Gastrocnemius medialis (tissue), 4 donors: ENCODE measurements at regions not wholly inside any gene's neighbourhood (a gene's known extent, or its start where the extent isn't known, plus 50 kb on each side); places are given as distances from the start of the nearest gene placed in this dataset.

Source experiments
- ATAC-seq, 2 donors: fragments of 150-250 bp; one replicate each; pipeline ENCODE4 v1.9.1; 2016
- DNase-seq, 2 donors: peaks; one replicate each; pipeline ENCODE4 v3.0.0-alpha.2; 2019
- H3K27ac ChIP-seq, 4 donors: fragments of 200-600 bp; sonication (generic); 1 replicate in 1 of 4; 2 replicates in 3 of 4; pipeline ENCODE4 v1.5.1; 2016 to 2018; ENCODE audit warnings: mild to moderate bottlenecking in 2 of 4, moderate library complexity in 1 of 4
- H3K27me3 ChIP-seq, 3 donors: fragments of 200-600 bp; sonication (generic) in 2 of 3; 1 replicate in 1 of 3; 2 replicates in 2 of 3; pipeline versions ENCODE4 v1.5.1 to v1.6.0; 2016 to 2019; ENCODE audit warnings: mild to moderate bottlenecking in 1 of 3, moderate library complexity in 1 of 3
- H3K36me3 ChIP-seq, 2 donors: fragments of 200-600 bp; sonication (generic) in 1 of 2; one replicate each; pipeline ENCODE4 v1.5.1; 2017 to 2018
- H3K4me1 ChIP-seq, 2 donors: fragments of 200-600 bp; sonication (generic) in 1 of 2; one replicate each; pipeline ENCODE4 v1.5.1; 2016 to 2017; ENCODE audit warnings: mild to moderate bottlenecking in 2 of 2
- H3K4me3 ChIP-seq, 4 donors: fragments of 200-600 bp; sonication (generic) in 3 of 4; 1 replicate in 1 of 4; 2 replicates in 3 of 4; pipeline ENCODE4 v1.5.1; 2016 to 2019; ENCODE audit warnings: mild to moderate bottlenecking in 2 of 4
- H3K9me3 ChIP-seq, 3 donors: fragments of 200-600 bp; sonication (generic) in 2 of 3; 1 replicate in 1 of 3; 2 replicates in 2 of 3; pipeline ENCODE4 v1.5.1; 2016 to 2019
- CTCF ChIP-seq, 5 experiments: fragments of 450-650 bp in 3 of 5; fragments of 200-600 bp in 2 of 5; sonication (generic) in 2 of 5; IDR thresholded peaks in 4 of 5; conservative IDR thresholded peaks in 1 of 5; 1 replicate in 4 of 5; 2 replicates in 1 of 5; pipeline ENCODE4 v1.5.1; 2016 to 2019; ENCODE audit warnings: antibody characterized with exemption in 5 of 5, mild to moderate bottlenecking in 3 of 5, moderate library complexity in 3 of 5
- POLR2A ChIP-seq, 2 donors: fragments of 450-650 bp; IDR thresholded peaks; one replicate each; pipeline ENCODE4 v1.6.1; 2017; ENCODE audit warnings: antibody characterized with exemption in 2 of 2, mild to moderate bottlenecking in 2 of 2, moderate library complexity in 2 of 2
- in situ Hi-C, 4 donors: fragments of 200-750 bp; cut with MboI; loops; one replicate each; pipeline versions ENCODE4 v1.15.0 to v1.8.0; 2017; ENCODE audit warnings: low sequenced_read_pairs in 4 of 4
- intact Hi-C: fragments of 100-400 bp; cut with DNase I; formaldehyde crosslinking; loops from one replicate; pipeline ENCODE4 v1.15.1; 2023; ENCODE audit warnings: low total_unique reads

- Histone ChIP-seq H3K27me3 (no peaks in the 10 kb centered on the region), H3K4me1 (no peaks in the 10 kb centered on the region), H3K9me3 (no peaks in the 10 kb centered on the region), H3K27ac (no peak overlapping the region), H3K4me3 (no peak overlapping the region), H3K36me3 (no peaks in the 10 kb centered on the region)
- TF ChIP-seq CTCF (IDR thresholded peaks at IDR 0.05 in 4 of 5, conservative IDR thresholded peaks at IDR 0.05 in 1 of 5), result no peak
- TF ChIP-seq POLR2A (IDR thresholded peaks at IDR 0.05), result no peak
- in situ Hi-C loops, result no loop called here
- DNase-seq (no peak), ATAC-seq (no peak)
- intact Hi-C loops, result no loop called here
Measured at GRCh38 chr2:236935083-236935482, 150.6 kb upstream of the COPS8 start.

GRCh38 chr2:236935631-236936445, 149.9 kb upstream of the COPS8 start:
- H3K27ac ChIP-seq, result no peak overlapping the region
- no peaks in the 10 kb centered on the region for H3K36me3 ChIP-seq
- intact Hi-C loops, result no loop called here
- in situ Hi-C loops, result no loop called here
- no peak for ATAC-seq
- no peaks in the 10 kb centered on the region for H3K27me3 ChIP-seq
- DNase-seq, result no peak
- H3K4me3 ChIP-seq, result no peak overlapping the region
- TF ChIP-seq CTCF (IDR thresholded peaks at IDR 0.05 in 4 of 5, conservative IDR thresholded peaks at IDR 0.05 in 1 of 5), result no peak
- TF ChIP-seq POLR2A (IDR thresholded peaks at IDR 0.05), result no peak
- H3K9me3 ChIP-seq, result no peaks in the 10 kb centered on the region
- no peaks in the 10 kb centered on the region for H3K4me1 ChIP-seq

GRCh38 chr2:236936446-236936940, 149.2 kb upstream of the COPS8 start:
- Histone ChIP-seq H3K27ac (no peak overlapping the region), H3K4me1 (no peaks in the 10 kb centered on the region), H3K9me3 (no peaks in the 10 kb centered on the region), H3K27me3 (no peaks in the 10 kb centered on the region), H3K4me3 (no peak overlapping the region), H3K36me3 (no peaks in the 10 kb centered on the region)
- no peak for DNase-seq
- TF ChIP-seq CTCF (IDR thresholded peaks at IDR 0.05 in 4 of 5, conservative IDR thresholded peaks at IDR 0.05 in 1 of 5) (no peak), POLR2A (IDR thresholded peaks at IDR 0.05) (no peak)
- intact Hi-C loops (no loop called here), in situ Hi-C loops (no loop called here)
- no peak for ATAC-seq

- intact Hi-C loops, result no loop called here
- Histone ChIP-seq H3K9me3 (no peaks in the 10 kb centered on the region), H3K27me3 (no peaks in the 10 kb centered on the region), H3K4me3 (no peak overlapping the region), H3K36me3 (no peaks in the 10 kb centered on the region), H3K4me1 (no peaks in the 10 kb centered on the region), H3K27ac (no peak overlapping the region)
- TF ChIP-seq CTCF (IDR thresholded peaks at IDR 0.05 in 4 of 5, conservative IDR thresholded peaks at IDR 0.05 in 1 of 5), result no peak
- TF ChIP-seq POLR2A (IDR thresholded peaks at IDR 0.05), result no peak
- peak; percentile 46 to 47 for ATAC-seq
- in situ Hi-C loops, result no loop called here
- DNase-seq, result peak in 1 of 2 donors; percentile 49
Measured at GRCh38 chr2:236938126-236938525, 147.6 kb upstream of the COPS8 start.
